Left ventricle myocardium superior (tissue), 1 donor: ENCODE measurements at regions not wholly inside any gene's neighbourhood (a gene's known extent, or its start where the extent isn't known, plus 50 kb on each side); places are given as distances from the start of the nearest gene placed in this dataset.

Experiments used
- ATAC-seq: fragments of 200-7000 bp; cut with Tn5 transposase; one replicate; pipeline ENCODE4 v1.9.1; 2020; ENCODE audit warnings: mild to moderate bottlenecking, moderate library complexity
- DNase-seq: peaks from one replicate; pipeline ENCODE4 v3.0.0-alpha.2; 2020
- intact Hi-C: fragments of 100-400 bp; cut with micrococcal nuclease; formaldehyde crosslinking; loops from one replicate; pipeline ENCODE4 v1.11.0; 2022
- donor health status: DM: no; HTN: yes; CAD: no; lungs with severe emphysema.

DNA sequence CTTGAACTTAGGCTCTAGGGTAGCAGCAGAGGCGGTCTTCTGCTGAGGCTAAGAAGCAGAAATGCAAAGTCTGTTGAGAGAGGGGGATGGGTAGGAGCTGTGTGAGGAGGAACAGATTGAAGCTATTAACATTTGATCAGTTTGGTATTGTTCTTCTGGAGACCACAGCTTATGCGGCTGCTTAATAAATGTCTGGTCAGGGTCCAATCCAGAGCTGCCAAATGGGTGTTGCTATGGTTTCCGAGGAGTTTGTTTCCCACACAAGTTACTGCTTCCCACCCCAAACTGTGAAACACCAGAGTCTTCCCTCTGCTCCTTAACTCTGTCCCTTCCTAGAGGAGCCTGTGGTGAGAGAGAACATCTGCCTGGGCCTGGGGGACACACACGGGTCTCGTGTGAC is 142.2 kb upstream of the KLF4 start:
- no peak for ATAC-seq
- DNase-seq: no peak
- intact Hi-C loops: no loop called here

DNA sequence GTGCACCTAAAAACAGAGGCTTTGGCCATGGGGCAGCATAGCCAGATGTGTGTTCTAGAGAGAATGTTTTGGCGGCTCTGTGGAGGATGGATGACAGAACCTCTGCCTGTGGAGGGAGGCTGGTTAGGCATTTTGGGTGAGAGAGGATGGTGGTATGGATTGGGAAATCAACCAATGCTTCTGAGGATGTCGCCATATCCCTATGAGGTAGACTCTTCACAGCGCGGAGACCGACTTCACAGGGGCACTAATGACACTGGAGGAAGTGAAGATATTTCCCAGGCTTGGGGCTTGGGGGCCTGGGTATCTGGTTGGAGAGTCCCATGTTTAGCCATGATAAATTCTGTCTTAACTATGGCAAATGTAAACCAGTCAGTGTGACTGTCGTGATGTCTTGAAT is 140.6 kb upstream of the KLF4 start:
- no peak for ATAC-seq
- intact Hi-C loops: no loop called here

GRCh38 chr9:107628444-107628843 is 138.9 kb upstream of the KLF4 start:
- intact Hi-C loops: no loop called here
- no peak for ATAC-seq
- DNase-seq: no peak

More for the DNA sequence above, 140.6 kb upstream of the KLF4 start:
- no peak for DNase-seq

GRCh38 chr9:107627781-107628180 is 138.2 kb upstream of the KLF4 start:
- intact Hi-C loops: no loop called here
- DNase-seq: no peak
- ATAC-seq: no peak

- intact Hi-C loops: no loop called here
- DNase-seq: no peak
- ATAC-seq: no peak
Observed at GRCh38 chr9:107626118-107626517, 136.5 kb upstream of the KLF4 start.

- intact Hi-C loops: no loop called here
- ATAC-seq (no peak), DNase-seq (no peak)
Observed at GRCh38 chr9:107625383-107625984, 135.9 kb upstream of the KLF4 start.

DNA sequence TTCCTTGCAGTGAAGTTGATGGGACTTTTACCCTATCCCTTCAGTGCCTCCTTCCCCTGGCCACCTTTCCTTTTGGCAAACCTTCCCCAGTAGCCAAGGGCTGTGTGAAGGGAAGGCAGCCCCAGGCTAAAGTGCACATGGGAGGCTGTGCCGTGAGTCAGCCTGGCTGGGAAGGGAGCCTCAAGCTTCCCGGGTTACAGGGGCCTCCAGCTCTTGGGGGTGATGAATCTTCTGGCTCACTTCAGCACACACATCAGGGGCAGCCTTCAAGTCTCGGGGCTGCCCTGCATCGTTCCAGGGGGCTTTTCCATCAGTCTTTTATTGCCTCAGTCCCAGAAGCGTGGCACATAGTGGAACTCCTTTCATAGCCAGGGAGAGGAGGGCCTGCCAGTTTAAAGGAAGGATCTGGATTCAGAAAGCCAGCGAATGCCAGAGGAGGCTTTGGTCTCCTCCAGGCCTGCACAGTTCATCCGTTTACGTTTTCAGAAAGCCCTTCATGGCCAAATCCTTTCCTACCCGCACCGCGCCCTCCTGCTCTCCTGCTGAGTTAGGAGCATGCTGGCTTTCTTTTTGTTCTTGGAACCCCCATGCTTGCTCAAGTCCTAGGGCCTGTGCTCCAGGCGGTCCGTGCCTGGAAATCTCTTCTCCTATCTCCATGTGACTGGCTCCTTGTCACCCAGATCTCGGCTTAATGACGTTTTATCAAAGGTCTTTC is 134.8 kb upstream of the KLF4 start:
- no peak for ATAC-seq
- intact Hi-C loops: no loop called here
- DNase-seq: no peak

GRCh38 chr9:107621436-107621835 is 131.9 kb upstream of the KLF4 start:
- intact Hi-C loops: no loop called here
- DNase-seq: no peak
- ATAC-seq: no peak

GRCh38 chr9:107620801-107621200 is 131.2 kb upstream of the KLF4 start:
- ATAC-seq (no peak), DNase-seq (no peak)
- intact Hi-C loops: no loop called here

GRCh38 chr9:107620236-107620635 is 130.7 kb upstream of the KLF4 start:
- ATAC-seq (no peak), DNase-seq (no peak)
- intact Hi-C loops: no loop called here

DNA sequence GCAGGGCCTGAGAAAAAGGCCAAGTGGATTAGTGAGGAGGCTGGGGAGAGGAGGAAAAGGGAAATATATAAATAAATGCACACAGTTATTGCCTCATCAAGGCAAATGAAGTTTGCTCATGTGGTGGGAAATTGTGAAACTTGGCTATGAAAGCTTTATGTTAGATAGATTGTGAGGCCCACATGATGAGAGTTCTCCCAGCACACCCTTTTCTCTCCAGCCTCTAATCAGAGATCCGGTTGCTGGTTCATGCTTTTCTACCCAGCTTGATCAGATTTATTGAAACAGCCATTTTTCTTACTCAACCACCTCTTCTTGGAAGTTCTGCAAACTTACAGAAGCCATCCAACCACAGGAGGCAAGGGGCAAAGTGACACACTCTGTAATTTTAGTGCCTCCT is 125.8 kb upstream of the KLF4 start:
- DNase-seq (no peak), ATAC-seq (no peak)
- intact Hi-C loops: no loop called here

DNA sequence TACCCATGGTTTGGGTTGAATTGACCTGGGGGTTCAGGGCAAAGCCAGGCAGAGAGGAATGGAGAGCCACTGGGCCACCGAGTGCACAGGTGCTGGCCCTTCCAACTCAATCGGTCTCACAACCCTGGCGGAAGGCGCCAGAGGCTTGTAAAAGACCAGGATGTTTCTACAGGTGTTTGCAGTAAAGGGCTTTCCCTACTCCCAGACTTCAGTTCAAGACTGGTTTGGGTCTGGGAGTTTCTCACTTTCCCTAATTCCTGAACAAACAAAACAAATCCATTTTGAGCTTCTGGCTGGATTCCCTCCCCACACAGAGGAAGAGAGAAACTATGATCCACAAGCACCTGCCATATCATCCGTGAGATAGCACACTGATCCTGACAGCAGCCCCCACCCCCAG is 125.2 kb upstream of the KLF4 start:
- DNase-seq (no peak), ATAC-seq (no peak)
- intact Hi-C loops: no loop called here

GRCh38 chr9:107613321-107613720 is 123.8 kb upstream of the KLF4 start:
- no peak for ATAC-seq
- intact Hi-C loops: no loop called here

DNA sequence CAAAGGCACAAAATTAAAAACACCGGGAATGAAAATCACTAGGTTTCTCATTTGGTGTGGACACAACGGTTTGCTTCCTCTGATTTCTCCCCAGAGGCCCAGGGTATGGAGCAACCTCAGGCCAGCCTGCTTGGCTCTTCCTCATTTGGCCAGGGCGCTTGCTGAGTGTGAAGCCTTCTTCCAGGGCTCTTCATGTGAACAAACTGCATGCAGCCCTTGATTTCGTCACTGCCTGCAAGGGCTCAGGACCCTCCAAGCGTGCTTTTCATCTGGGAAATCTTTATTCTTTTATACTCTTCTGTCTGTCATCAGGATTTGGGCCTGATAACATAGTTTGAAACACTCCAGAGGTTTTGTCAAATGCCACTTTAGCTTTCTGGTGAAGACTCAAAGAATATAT is 122.6 kb upstream of the KLF4 start:
- ATAC-seq (peak; percentile 97), DNase-seq (peak; percentile 79)
- intact Hi-C loops: no loop called here

More at GRCh38 chr9:107613321-107613720, 123.8 kb upstream of the KLF4 start:
- DNase-seq: no peak

GRCh38 chr9:107609547-107609946 is 120.0 kb upstream of the KLF4 start:
- no peak for ATAC-seq
- intact Hi-C loops: no loop called here
- no peak for DNase-seq

GRCh38 chr9:107606149-107606790 is 116.7 kb upstream of the KLF4 start:
- intact Hi-C loops: no loop called here
- no peak for ATAC-seq
- DNase-seq: no peak

DNA sequence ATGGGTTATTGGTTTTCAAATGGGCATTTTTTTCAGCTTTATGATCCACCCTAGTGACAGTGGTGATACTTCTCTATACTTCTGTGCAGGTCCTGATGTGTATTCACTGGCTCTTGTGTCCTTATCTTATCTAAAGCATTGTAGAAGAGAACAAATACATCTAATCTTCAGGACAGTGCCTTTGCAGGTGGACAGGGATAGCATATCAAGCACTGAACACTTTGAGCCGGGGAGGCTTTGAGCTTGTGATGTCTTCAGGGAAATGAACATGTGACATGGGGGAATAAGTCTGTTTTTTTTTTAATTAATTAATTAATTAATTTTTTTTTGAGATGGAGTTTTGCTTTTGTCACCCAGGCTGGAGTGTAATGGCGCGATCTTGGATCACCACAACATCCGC is 115.5 kb upstream of the KLF4 start:
- intact Hi-C loops: no loop called here
- ATAC-seq: no peak
- DNase-seq: no peak

- no peak for DNase-seq
- intact Hi-C loops: no loop called here
- no peak for ATAC-seq
Observed at GRCh38 chr9:107603281-107603680, 113.7 kb upstream of the KLF4 start.

DNA sequence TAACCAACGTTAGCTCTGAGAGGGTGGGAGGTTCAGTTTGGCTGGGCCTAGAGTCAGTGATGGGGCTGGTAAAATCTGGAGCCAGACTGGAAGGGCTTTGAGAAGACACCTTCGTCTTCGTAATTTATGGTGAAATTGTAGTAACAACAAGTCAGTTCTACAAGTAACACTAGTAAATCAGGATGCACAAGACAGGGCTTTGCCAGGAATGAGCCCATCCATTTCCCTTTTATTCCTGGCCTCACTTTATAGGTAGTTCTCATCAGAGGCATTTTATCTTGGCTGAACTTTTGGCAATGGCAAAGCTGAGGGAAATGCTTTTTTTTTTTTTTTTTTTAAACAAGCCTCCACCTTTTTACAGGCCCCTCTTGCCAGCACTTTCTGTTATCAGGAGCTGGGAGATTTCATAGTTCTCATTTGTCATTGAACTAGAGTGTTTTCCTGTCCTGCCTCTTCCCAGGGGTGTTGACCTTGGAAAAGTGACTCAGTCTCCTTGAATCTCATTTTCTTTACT is 110.5 kb upstream of the KLF4 start:
- DNase-seq (no peak), ATAC-seq (peak; percentile 88)
- intact Hi-C loops: no loop called here

- ATAC-seq: no peak
- DNase-seq: no peak
- intact Hi-C loops: no loop called here
Observed at GRCh38 chr9:107597743-107598217, 108.2 kb upstream of the KLF4 start.
